K562 (cell line): ENCODE measurements at regions not wholly inside any gene's neighbourhood (a gene's known extent, or its start where the extent isn't known, plus 50 kb on each side); places are given as distances from the start of the nearest gene placed in this dataset.

Source experiments
- EZH2 ChIP-seq: IDR thresholded peaks from 2 replicates; pipeline ENCODE4 v1.6.1; 2012; ENCODE audit warnings: low read depth, mild to moderate bottlenecking, inconsistent platforms, low read length, borderline replicate concordance
- PPARD ChIP-seq: fragments of 250-450 bp; sonication (Bioruptor Pico); IDR thresholded peaks from 2 replicates; pipeline ENCODE4 v1.8.0; 2022; ENCODE audit warnings: inconsistent platforms, mild to moderate bottlenecking, moderate library complexity
- SP1 ChIP-seq: sonication (generic); formaldehyde crosslinking; IDR thresholded peaks from 2 replicates; pipeline ENCODE4 v1.8.1; 2022; ENCODE audit warnings: mild to moderate bottlenecking, missing genetic modification reagents
- UBTF ChIP-seq, 2 experiments: IDR thresholded peaks; 2 replicates each; pipeline ENCODE4 v1.6.1; 2012; ENCODE audit warnings: improper control_type of control experiment in 2 of 2, low read depth in 2 of 2, low read length in 2 of 2, borderline replicate concordance in 1 of 2
- XRCC5 ChIP-seq: fragments of 200-400 bp; formaldehyde crosslinking; IDR thresholded peaks from 2 replicates; pipeline ENCODE4 v1.6.1; 2017; ENCODE audit warnings: low read depth, mild to moderate bottlenecking, low read length
- ZFX ChIP-seq: sonication (generic); formaldehyde crosslinking; IDR thresholded peaks from 2 replicates; pipeline ENCODE4 v1.8.0; 2022; ENCODE audit warnings: mild to moderate bottlenecking, missing genetic modification reagents, moderate library complexity
- TF ChIP-seq, protein P1 (sequence below), 3 experiments: IDR thresholded peaks in 2 of 3; conservative IDR thresholded peaks in 1 of 3; 2 replicates each; pipeline ENCODE4 v1.5.1; 2011 to 2012; ENCODE audit warnings: low read length in 3 of 3, mild to moderate bottlenecking in 3 of 3, control low read depth in 2 of 3, improper control_type of control experiment in 1 of 3, inconsistent platforms in 1 of 3, low read depth in 1 of 3, mixed read lengths in 1 of 3, moderate library complexity in 1 of 3; ENCODE audit not compliant: insufficient read depth in 2 of 3
- TF ChIP-seq, protein P2 (sequence below): sonication (generic); formaldehyde crosslinking; IDR thresholded peaks from 2 replicates; pipeline ENCODE4 v1.8.0; 2022; ENCODE audit warnings: missing genetic modification reagents, mild to moderate bottlenecking, borderline replicate concordance
- TF ChIP-seq, protein P3 (sequence below), 2 experiments: fragments of 450-650 bp; IDR thresholded peaks; 2 replicates each; pipeline ENCODE4 v1.6.1; 2016; ENCODE audit warnings: mild to moderate bottlenecking in 2 of 2, borderline replicate concordance in 1 of 2, low read depth in 1 of 2, moderate library complexity in 1 of 2
- TF ChIP-seq, protein P4 (sequence below): sonication (generic); formaldehyde crosslinking; IDR thresholded peaks from 2 replicates; pipeline ENCODE4 v1.5.0; 2020; ENCODE audit warnings: missing genetic modification reagents

- TF ChIP-seq, protein P1, sequence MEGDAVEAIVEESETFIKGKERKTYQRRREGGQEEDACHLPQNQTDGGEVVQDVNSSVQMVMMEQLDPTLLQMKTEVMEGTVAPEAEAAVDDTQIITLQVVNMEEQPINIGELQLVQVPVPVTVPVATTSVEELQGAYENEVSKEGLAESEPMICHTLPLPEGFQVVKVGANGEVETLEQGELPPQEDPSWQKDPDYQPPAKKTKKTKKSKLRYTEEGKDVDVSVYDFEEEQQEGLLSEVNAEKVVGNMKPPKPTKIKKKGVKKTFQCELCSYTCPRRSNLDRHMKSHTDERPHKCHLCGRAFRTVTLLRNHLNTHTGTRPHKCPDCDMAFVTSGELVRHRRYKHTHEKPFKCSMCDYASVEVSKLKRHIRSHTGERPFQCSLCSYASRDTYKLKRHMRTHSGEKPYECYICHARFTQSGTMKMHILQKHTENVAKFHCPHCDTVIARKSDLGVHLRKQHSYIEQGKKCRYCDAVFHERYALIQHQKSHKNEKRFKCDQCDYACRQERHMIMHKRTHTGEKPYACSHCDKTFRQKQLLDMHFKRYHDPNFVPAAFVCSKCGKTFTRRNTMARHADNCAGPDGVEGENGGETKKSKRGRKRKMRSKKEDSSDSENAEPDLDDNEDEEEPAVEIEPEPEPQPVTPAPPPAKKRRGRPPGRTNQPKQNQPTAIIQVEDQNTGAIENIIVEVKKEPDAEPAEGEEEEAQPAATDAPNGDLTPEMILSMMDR (IDR thresholded peaks at IDR 0.05 in 2 of 3, conservative IDR thresholded peaks at IDR 0.05 in 1 of 3; ENCODE audit: insufficient read depth in 2 of 3, low read depth in 1 of 3, low read length in 3 of 3) = no peak
- TF ChIP-seq ZFX (CRISPR knock-in tag) = no peak
- TF ChIP-seq SP1 (CRISPR knock-in tag) = no peak
- no peak for TF ChIP-seq PPARD (CRISPR knock-in tag)
- TF ChIP-seq, protein P2, sequence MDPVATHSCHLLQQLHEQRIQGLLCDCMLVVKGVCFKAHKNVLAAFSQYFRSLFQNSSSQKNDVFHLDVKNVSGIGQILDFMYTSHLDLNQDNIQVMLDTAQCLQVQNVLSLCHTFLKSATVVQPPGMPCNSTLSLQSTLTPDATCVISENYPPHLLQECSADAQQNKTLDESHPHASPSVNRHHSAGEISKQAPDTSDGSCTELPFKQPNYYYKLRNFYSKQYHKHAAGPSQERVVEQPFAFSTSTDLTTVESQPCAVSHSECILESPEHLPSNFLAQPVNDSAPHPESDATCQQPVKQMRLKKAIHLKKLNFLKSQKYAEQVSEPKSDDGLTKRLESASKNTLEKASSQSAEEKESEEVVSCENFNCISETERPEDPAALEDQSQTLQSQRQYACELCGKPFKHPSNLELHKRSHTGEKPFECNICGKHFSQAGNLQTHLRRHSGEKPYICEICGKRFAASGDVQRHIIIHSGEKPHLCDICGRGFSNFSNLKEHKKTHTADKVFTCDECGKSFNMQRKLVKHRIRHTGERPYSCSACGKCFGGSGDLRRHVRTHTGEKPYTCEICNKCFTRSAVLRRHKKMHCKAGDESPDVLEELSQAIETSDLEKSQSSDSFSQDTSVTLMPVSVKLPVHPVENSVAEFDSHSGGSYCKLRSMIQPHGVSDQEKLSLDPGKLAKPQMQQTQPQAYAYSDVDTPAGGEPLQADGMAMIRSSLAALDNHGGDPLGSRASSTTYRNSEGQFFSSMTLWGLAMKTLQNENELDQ = no peak
- no peak for TF ChIP-seq XRCC5
- no peak for TF ChIP-seq EZH2
- TF ChIP-seq, protein P3, sequence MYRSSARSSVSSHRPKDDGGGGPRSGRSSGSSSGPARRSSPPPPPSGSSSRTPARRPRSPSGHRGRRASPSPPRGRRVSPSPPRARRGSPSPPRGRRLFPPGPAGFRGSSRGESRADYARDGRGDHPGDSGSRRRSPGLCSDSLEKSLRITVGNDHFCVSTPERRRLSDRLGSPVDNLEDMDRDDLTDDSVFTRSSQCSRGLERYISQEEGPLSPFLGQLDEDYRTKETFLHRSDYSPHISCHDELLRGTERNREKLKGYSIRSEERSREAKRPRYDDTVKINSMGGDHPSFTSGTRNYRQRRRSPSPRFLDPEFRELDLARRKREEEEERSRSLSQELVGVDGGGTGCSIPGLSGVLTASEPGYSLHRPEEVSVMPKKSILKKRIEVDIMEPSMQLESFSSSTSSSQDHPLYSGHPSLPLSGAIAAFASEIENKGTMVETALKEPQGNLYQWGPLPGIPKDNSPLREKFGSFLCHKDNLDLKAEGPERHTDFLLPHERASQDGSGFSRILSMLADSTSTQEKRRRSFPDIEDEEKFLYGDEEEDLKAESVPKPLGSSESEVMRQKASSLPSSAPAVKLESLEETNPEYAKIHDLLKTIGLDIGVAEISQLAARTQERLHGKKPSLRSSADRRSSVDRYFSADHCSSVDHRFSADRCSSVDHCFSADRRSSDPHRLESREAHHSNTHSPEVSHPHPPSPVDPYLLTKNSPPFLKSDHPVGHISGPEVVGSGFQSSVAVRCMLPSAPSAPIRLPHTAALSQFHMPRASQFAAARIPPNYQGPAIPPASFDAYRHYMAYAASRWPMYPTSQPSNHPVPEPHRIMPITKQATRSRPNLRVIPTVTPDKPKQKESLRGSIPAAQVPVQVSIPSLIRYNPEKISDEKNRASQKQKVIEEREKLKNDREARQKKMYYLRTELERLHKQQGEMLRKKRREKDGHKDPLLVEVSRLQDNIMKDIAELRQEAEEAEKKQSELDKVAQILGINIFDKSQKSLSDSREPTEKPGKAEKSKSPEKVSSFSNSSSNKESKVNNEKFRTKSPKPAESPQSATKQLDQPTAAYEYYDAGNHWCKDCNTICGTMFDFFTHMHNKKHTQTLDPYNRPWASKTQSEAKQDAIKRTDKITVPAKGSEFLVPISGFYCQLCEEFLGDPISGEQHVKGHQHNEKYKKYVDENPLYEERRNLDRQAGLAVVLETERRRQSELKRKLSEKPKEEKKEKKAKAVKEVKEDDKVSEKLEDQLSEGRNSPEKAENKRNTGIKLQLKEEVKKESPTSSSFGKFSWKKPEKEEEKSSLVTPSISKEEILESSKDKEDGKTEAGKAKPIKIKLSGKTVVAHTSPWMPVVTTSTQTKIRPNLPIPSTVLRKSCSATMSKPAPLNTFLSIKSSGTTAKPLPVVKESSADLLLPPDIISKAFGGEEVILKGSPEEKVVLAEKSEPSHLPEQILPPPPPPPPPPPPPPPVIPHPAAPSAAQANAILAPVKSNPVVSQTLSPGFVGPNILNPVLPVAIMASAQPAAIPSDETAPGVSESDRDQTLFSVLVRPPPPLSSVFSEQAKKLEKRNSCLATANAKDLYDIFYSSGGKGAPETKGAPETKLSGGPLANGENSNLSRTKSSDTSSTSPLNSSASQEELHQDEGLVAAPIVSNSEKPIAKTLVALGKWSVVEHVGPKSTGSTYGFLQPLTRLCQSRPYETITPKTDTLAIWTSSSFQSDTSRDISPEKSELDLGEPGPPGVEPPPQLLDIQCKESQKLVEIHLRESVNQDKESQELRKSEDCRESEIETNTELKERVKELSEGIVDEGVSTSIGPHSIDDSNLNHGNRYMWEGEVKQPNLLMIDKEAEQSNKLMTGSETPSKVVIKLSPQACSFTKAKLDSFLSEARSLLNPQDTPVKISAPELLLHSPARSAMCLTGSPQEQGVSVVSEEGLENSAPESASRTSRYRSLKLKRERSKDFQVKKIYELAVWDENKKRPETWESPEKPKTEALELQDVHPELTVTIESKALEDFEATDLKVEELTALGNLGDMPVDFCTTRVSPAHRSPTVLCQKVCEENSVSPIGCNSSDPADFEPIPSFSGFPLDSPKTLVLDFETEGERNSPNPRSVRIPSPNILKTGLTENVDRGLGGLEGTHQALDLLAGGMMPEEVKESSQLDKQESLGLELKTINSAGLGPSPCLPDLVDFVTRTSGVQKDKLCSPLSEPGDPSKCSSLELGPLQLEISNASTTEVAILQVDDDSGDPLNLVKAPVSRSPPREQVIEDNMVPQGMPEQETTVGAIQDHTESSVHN (IDR thresholded peaks at IDR 0.05; ENCODE audit: borderline replicate concordance in 1 of 2, low read depth in 1 of 2) = no peak
- TF ChIP-seq, protein P4, sequence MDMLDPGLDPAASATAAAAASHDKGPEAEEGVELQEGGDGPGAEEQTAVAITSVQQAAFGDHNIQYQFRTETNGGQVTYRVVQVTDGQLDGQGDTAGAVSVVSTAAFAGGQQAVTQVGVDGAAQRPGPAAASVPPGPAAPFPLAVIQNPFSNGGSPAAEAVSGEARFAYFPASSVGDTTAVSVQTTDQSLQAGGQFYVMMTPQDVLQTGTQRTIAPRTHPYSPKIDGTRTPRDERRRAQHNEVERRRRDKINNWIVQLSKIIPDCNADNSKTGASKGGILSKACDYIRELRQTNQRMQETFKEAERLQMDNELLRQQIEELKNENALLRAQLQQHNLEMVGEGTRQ (CRISPR knock-in tag) = no peak
- TF ChIP-seq UBTF (IDR thresholded peaks at IDR 0.05; ENCODE audit: borderline replicate concordance in 1 of 2, low read depth in 2 of 2, low read length in 2 of 2) = no peak
Measured at GRCh38 chr5:171582849-171583248, 163.4 kb downstream of the FGF18 start.
